K562 (cell line): ENCODE measurements at regions not wholly inside any gene's neighbourhood (a gene's known extent, or its start where the extent isn't known, plus 50 kb on each side); places are given as distances from the start of the nearest gene placed in this dataset.

Source experiments
- ATAC-seq: fragments of 200-7000 bp; cut with Tn5 transposase; 3 replicates; pipeline ENCODE4 v1.9.1; 2020; ENCODE audit warnings: moderate library complexity
- BruUV-seq: library from RNA; stranded (reverse); fragments of 400-500 nt; replicated peaks from 2 replicates; lab custom pipeline; 2021; lab: Mats Ljungman, UMichigan
- CTCF ChIA-PET: fragments of 300-600 bp; formaldehyde crosslinking; extraction: SDS; loops from one replicate; lab custom pipeline; 2021; ENCODE audit warnings: low intra/inter-chr PET ratio; lab: Yijun Ruan, JAX
- POLR2A ChIA-PET: fragments of 300-600, 350-650 bp; sonication (Branson Sonifier 250); formaldehyde crosslinking; extraction: SDS; loops from one replicate; lab custom pipeline; 2021; ENCODE audit warnings: antibody characterized with exemption, inconsistent platforms; lab: Yijun Ruan, JAX
- DNase-seq, 4 experiments: peaks; one replicate each; pipeline versions ENCODE4 v3.0.0 to v3.0.0-alpha.2; 2011 to 2018; ENCODE audit warnings: low spot score in 3 of 4, mixed read lengths in 3 of 4; ENCODE audit errors: extremely low read depth in 1 of 4
- FAIRE-seq: peaks from 2 replicates; lab custom pipeline; 2011; peaks lifted over from hg19 to GRCh38; lab: Jason Lieb, UNC
- H2AFZ ChIP-seq: 2 replicates; pipeline ENCODE4 v1.6.0; 2011; ENCODE audit warnings: low read depth, low read length, control low read depth, inconsistent platforms
- H3K27ac ChIP-seq: fragments of 200-600 bp; 3 replicates; pipeline ENCODE4 v1.8.0; 2011; ENCODE audit warnings: low read depth, mild to moderate bottlenecking, control low read depth, inconsistent platforms, low read length, moderate library complexity, mixed read lengths; ENCODE audit errors: extremely low read depth
- H3K27me3 ChIP-seq, 2 experiments: fragments of 300-600 bp in 1 of 2; 2 replicates in 1 of 2; 3 replicates in 1 of 2; pipeline versions ENCODE4 v1.6.0 to v1.8.0; 2011; ENCODE audit warnings: inconsistent platforms in 2 of 2, low read length in 2 of 2, mild to moderate bottlenecking in 1 of 2, mixed read lengths in 1 of 2, moderate library complexity in 1 of 2; ENCODE audit not compliant: control insufficient read depth in 2 of 2, insufficient read depth in 2 of 2
- H3K36me3 ChIP-seq: fragments of 300-600 bp; 3 replicates; pipeline ENCODE4 v1.8.0; 2011; ENCODE audit warnings: mild to moderate bottlenecking, low read length, inconsistent platforms; ENCODE audit not compliant: control insufficient read depth, insufficient read depth
- H3K4me1 ChIP-seq, 2 experiments: fragments of 200-600 bp in 1 of 2; replicated peaks in 1 of 2; 2 replicates in 1 of 2; 3 replicates in 1 of 2; pipeline versions ENCODE4 v1.5.1 to v1.8.0; 2011; ENCODE audit warnings: inconsistent platforms in 2 of 2, low read length in 2 of 2, mild to moderate bottlenecking in 1 of 2, mixed read lengths in 1 of 2, moderate library complexity in 1 of 2; ENCODE audit not compliant: control insufficient read depth in 2 of 2, insufficient read depth in 2 of 2
- H3K4me2 ChIP-seq: 2 replicates; pipeline ENCODE4 v1.6.1; 2011; ENCODE audit warnings: low read length, control low read depth, inconsistent platforms, mixed read lengths; ENCODE audit not compliant: insufficient read depth
- H3K4me3 ChIP-seq: fragments of 200-600 bp; sonication (generic), shearing (Covaris generic); 2 replicates; pipeline ENCODE4 v1.5.1; 2016; ENCODE audit warnings: control low read depth, inconsistent platforms
- H3K79me2 ChIP-seq: fragments of 200-600 bp; 3 replicates; pipeline ENCODE4 v1.8.0; 2011; ENCODE audit warnings: low read length, inconsistent platforms; ENCODE audit not compliant: control insufficient read depth, insufficient read depth
- H3K9ac ChIP-seq, 2 experiments: 2 replicates each; pipeline versions ENCODE4 v1.6.0 to v1.6.1; 2011; ENCODE audit warnings: low read depth in 2 of 2, low read length in 2 of 2, control low read depth in 1 of 2, inconsistent platforms in 1 of 2, mild to moderate bottlenecking in 1 of 2, mixed read lengths in 1 of 2; ENCODE audit not compliant: insufficient read depth in 1 of 2
- H3K9me1 ChIP-seq: one replicate; pipeline ENCODE4 v1.6.0; 2011; ENCODE audit warnings: inconsistent platforms, mild to moderate bottlenecking, low read length, moderate library complexity; ENCODE audit not compliant: control insufficient read depth, insufficient read depth
- H3K9me3 ChIP-seq: replicated peaks from 2 replicates; pipeline ENCODE4 v1.5.1; 2011; ENCODE audit warnings: low read depth, low read length, inconsistent platforms; ENCODE audit not compliant: control insufficient read depth, insufficient read depth
- H4K20me1 ChIP-seq: replicated peaks from 2 replicates; pipeline ENCODE4 v1.6.1; 2011; ENCODE audit warnings: low read length, inconsistent platforms, mixed read lengths; ENCODE audit not compliant: control insufficient read depth, insufficient read depth
- BCOR ChIP-seq: fragments of 450-650 bp; IDR thresholded peaks from 2 replicates; pipeline ENCODE4 v1.6.1; 2016
- CAMTA2 ChIP-seq: fragments of 250-450 bp; sonication (Bioruptor Pico); conservative IDR thresholded peaks from 2 replicates; pipeline ENCODE4 v1.5.1; 2022
- GTF3C2 ChIP-seq: IDR thresholded peaks from 3 replicates; pipeline ENCODE4 v1.6.1; 2011; ENCODE audit warnings: borderline replicate concordance, mild to moderate bottlenecking, moderate library complexity; ENCODE audit not compliant: insufficient read length; ENCODE audit errors: extremely low read depth
- KDM1A ChIP-seq, 2 experiments: fragments of 450-650 bp; IDR thresholded peaks; 2 replicates each; pipeline ENCODE4 v1.6.1; 2016; ENCODE audit warnings: mild to moderate bottlenecking in 2 of 2
- KLF16 ChIP-seq: IDR thresholded peaks from 2 replicates; pipeline ENCODE4 v1.6.1; 2016; ENCODE audit warnings: antibody characterized with exemption
- PML ChIP-seq: IDR thresholded peaks from 2 replicates; pipeline ENCODE4 v1.6.1; 2012; ENCODE audit warnings: low read length, inconsistent platforms
- POLR2B ChIP-seq: fragments of 450-650 bp; IDR thresholded peaks from 2 replicates; pipeline ENCODE4 v1.6.1; 2018; ENCODE audit warnings: low read depth; ENCODE audit not compliant: partially characterized antibody
- POU5F1 ChIP-seq: fragments of 150-350 bp; IDR thresholded peaks from 2 replicates; pipeline ENCODE4 v1.6.1; 2014; ENCODE audit warnings: borderline replicate concordance, low read length, low read depth, mild to moderate bottlenecking; ENCODE audit not compliant: partially characterized antibody
- RBM25 ChIP-seq: fragments of 200-400 bp; formaldehyde crosslinking; IDR thresholded peaks from 2 replicates; pipeline ENCODE4 v1.6.1; 2018; ENCODE audit warnings: low read length, low read depth, moderate library complexity; ENCODE audit not compliant: severe bottlenecking
- XRCC4 ChIP-seq: IDR thresholded peaks from one replicate; pipeline ENCODE4 v1.6.1; 2011; ENCODE audit not compliant: insufficient read depth, insufficient read length; ENCODE audit errors: extremely low read depth
- ZBTB34 ChIP-seq: fragments of 250-450 bp; sonication (Bioruptor Pico); IDR thresholded peaks from 2 replicates; pipeline ENCODE4 v1.8.0; 2021; ENCODE audit warnings: mild to moderate bottlenecking, moderate library complexity
- ZBTB8A ChIP-seq: fragments of 450-650 bp; IDR thresholded peaks from 2 replicates; pipeline ENCODE4 v1.6.1; 2018; ENCODE audit warnings: mild to moderate bottlenecking, moderate library complexity; ENCODE audit not compliant: partially characterized antibody
- WGBS: fragments of 100-300 bp; shearing (Covaris generic); methylation state at CpG from one replicate; pipeline ENCODE4 v1.1.6; 2016; ENCODE audit warnings: low coverage, mixed read lengths; ENCODE audit not compliant: insufficient coverage; ENCODE audit errors: missing lambda C conversion rate; 5-methylcytosine and 5-hydroxymethylcytosine counted together
- in situ Hi-C: fragments of 300-500 bp; cut with MboI; formaldehyde crosslinking; loops from 4 replicates; pipeline ENCODE4 v1.15.0; 2018; ENCODE audit warnings: inconsistent platforms, mixed read lengths
- intact Hi-C: fragments of 100-400 bp; cut with micrococcal nuclease; formaldehyde crosslinking; loops from 2 replicates; pipeline ENCODE4 v1.14.2; 2022

GRCh38 chr11:69996451-69996850 lies 81.7 kb upstream of the ANO1 start (continued):
- TF ChIP-seq POLR2B, result no peak
- no peak for TF ChIP-seq ZBTB8A

- Histone ChIP-seq H3K27me3 (no peaks in the 10 kb centered on the region; a peak in 1 of 5 replicates), H4K20me1 (no peaks in the 10 kb centered on the region), H3K4me3 (no peak overlapping the region)
- intact Hi-C loops, result no loop called here
- BruUV-seq, result no TSS peak
- no peak for TF ChIP-seq GTF3C2
- TF ChIP-seq CAMTA2, result no peak
- no peak for TF ChIP-seq XRCC4
- TF ChIP-seq BCOR, result peak; percentile 73; the same call in 1 of the 2 replicates
- TF ChIP-seq ZBTB34 (CRISPR knock-in tag), result no peak
- peak in 1 of 2 experiments; percentile 50; a peak in 2 of 4 replicates for TF ChIP-seq KDM1A (IDR thresholded peaks at IDR 0.05)
- TF ChIP-seq RBM25, result peak; percentile 82
- no peak for TF ChIP-seq POU5F1
- no peak for TF ChIP-seq PML
- TF ChIP-seq KLF16, result no peak
- TF ChIP-seq, all 486 proteins: peak for 3
- ChIA-PET POLR2A (interaction anchor here (0.7 to 1.0 kb wide), 2 partner anchors 8 to 16 kb away, joined by 3 read pairs; no protein-coding TSS in a partner anchor), CTCF (no interaction called here)
- Histone ChIP-seq H3K9ac (no peak overlapping the region), H3K27ac (no peak overlapping the region), H3K4me1 (no peaks in the 10 kb centered on the region; a peak in 2 of 5 replicates), H3K36me3 (no peaks in the 10 kb centered on the region), H3K9me3 (peaks cover 2% of the 10 kb centered on the region; the same call in 1 of the 2 replicates), H3K4me2 (no peak overlapping the region), H3K79me2 (no peaks in the 10 kb centered on the region), H3K9me1 (no peaks in the 10 kb centered on the region), H2AFZ (no peak overlapping the region)
- ATAC-seq (no peak), DNase-seq (no peak), FAIRE-seq (no peak)
- WGBS, result 6% methylated on average over 8 of the region's 8 CpGs
- in situ Hi-C loops, result loop anchor here (5.0 kb wide), 1 partner anchor 75 kb away; no protein-coding TSS in a partner anchor
These were observed 80.8 kb upstream of the ANO1 start for GRCh38 chr11:69997352-69997751.
